ENCODE measurements at regions not wholly inside any gene's neighbourhood (a gene's known extent, or its start where the extent isn't known, plus 50 kb on each side); places are given as distances from the start of the nearest gene placed in this dataset.

DNA sequence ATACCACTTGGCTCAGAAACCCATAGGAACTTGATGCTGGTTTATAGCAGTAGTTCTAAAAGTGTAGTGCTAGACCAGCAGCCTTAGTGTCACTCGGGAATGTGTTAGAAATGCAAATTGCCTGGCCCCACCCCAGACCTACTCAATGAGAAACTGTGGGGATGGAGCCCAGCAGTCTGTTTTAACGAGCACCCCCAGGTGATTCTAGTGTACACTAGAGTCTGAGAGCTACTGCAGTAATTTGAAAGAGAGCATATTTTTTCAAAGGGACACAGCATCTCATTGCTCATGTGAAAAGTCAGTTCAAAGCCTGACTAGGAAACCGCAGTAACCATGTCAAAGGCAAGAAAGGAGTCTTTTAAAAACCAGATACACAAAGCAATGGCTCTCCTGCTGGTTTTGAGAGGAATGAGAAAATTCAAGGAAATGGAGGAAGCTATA is 313.4 kb downstream of the SQOR start:
- H3K27ac Mint-ChIP-seq (ENCODE audit: unreplicated experiment) = no peak overlapping the region
- DNase-seq (ENCODE audit: low spot score) = no peak
- TF ChIP-seq CTCF (IDR thresholded peaks at IDR 0.05; ENCODE audit: unreplicated experiment) = no peak
- H3K36me3 Mint-ChIP-seq (ENCODE audit: low read depth, unreplicated experiment) = peaks cover 5% of the 10 kb centered on the region
- H3K4me3 Mint-ChIP-seq (ENCODE audit: unreplicated experiment) = no peak overlapping the region
- peaks cover 16% of the 10 kb centered on the region for H3K9me3 Mint-ChIP-seq (ENCODE audit: unreplicated experiment)
- no peaks in the 10 kb centered on the region for H3K4me1 Mint-ChIP-seq (ENCODE audit: unreplicated experiment)
- no peaks in the 10 kb centered on the region for H3K27me3 Mint-ChIP-seq (ENCODE audit: unreplicated experiment)

GRCh38 chr15:45958924-45959323 is 324.1 kb downstream of the SQOR start:
- Mint-ChIP-seq H3K36me3 (ENCODE audit: low read depth, unreplicated experiment) (no peaks in the 10 kb centered on the region), H3K9me3 (ENCODE audit: unreplicated experiment) (peaks cover 20% of the 10 kb centered on the region), H3K4me3 (ENCODE audit: unreplicated experiment) (no peak overlapping the region), H3K27ac (ENCODE audit: unreplicated experiment) (no peak overlapping the region), H3K4me1 (ENCODE audit: unreplicated experiment) (no peaks in the 10 kb centered on the region), H3K27me3 (ENCODE audit: unreplicated experiment) (peaks cover 5% of the 10 kb centered on the region)
- no peak for DNase-seq (ENCODE audit: low spot score)
- no peak for TF ChIP-seq CTCF (IDR thresholded peaks at IDR 0.05; ENCODE audit: unreplicated experiment)

DNA sequence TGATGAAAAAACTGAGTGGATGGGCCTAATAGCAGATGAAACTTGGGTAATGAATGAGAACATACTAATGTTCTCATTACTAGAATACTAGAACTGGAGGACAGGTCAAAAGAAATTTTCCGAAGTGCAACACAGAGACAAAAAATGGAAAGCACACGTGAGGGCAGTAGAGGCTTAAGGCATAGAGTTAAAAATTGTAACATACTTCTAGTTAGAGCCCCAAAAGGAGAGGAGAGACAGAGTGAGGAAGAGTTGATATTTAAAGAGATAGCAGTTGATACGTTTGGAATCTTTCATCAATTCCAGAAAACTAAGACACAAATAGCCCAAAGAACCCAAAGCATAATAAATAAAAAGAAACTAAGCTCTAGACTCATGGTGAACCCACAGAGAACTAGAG is 327.9 kb downstream of the SQOR start:
- DNase-seq (ENCODE audit: low spot score) = no peak
- Mint-ChIP-seq H3K27ac (ENCODE audit: unreplicated experiment) (no peak overlapping the region), H3K27me3 (ENCODE audit: unreplicated experiment) (no peaks in the 10 kb centered on the region), H3K9me3 (ENCODE audit: unreplicated experiment) (peaks cover 4% of the 10 kb centered on the region), H3K36me3 (ENCODE audit: low read depth, unreplicated experiment) (no peaks in the 10 kb centered on the region), H3K4me3 (ENCODE audit: unreplicated experiment) (no peak overlapping the region), H3K4me1 (ENCODE audit: unreplicated experiment) (no peaks in the 10 kb centered on the region)
- TF ChIP-seq CTCF (IDR thresholded peaks at IDR 0.05; ENCODE audit: unreplicated experiment) = no peak

GRCh38 chr15:45970542-45970941 is 335.7 kb downstream of the SQOR start:
- no peak for TF ChIP-seq CTCF (IDR thresholded peaks at IDR 0.05; ENCODE audit: unreplicated experiment)
- Mint-ChIP-seq H3K4me1 (ENCODE audit: unreplicated experiment) (no peaks in the 10 kb centered on the region), H3K27ac (ENCODE audit: unreplicated experiment) (no peak overlapping the region), H3K36me3 (ENCODE audit: low read depth, unreplicated experiment) (no peaks in the 10 kb centered on the region), H3K9me3 (ENCODE audit: unreplicated experiment) (no peaks in the 10 kb centered on the region), H3K4me3 (ENCODE audit: unreplicated experiment) (no peak overlapping the region), H3K27me3 (ENCODE audit: unreplicated experiment) (no peaks in the 10 kb centered on the region)
- no peak for DNase-seq (ENCODE audit: low spot score)

DNA sequence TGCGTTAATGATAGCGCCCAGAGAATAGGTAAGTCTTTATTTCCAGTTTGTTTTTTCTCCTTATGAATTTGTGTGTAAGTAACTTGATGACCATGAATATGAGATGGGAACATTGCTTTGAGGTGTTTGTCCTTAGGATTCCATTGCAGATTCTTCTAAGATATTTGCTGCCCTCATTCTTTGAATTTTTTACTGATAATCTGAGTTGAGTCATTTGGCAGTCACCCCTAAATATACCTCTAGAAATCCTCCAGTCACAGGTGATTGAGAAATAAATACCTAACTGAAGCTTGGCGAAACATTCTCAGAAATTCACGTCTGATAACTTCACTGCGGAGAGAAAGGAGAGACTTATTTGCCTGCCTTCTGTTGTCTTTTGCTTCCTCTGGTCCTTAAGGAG is 345.5 kb downstream of the SQOR start:
- Mint-ChIP-seq H3K36me3 (ENCODE audit: low read depth, unreplicated experiment) (no peaks in the 10 kb centered on the region), H3K27me3 (ENCODE audit: unreplicated experiment) (no peaks in the 10 kb centered on the region), H3K4me3 (ENCODE audit: unreplicated experiment) (no peak overlapping the region), H3K9me3 (ENCODE audit: unreplicated experiment) (peaks cover 10% of the 10 kb centered on the region), H3K4me1 (ENCODE audit: unreplicated experiment) (no peaks in the 10 kb centered on the region), H3K27ac (ENCODE audit: unreplicated experiment) (no peak overlapping the region)
- no peak for DNase-seq (ENCODE audit: low spot score)
- TF ChIP-seq CTCF (IDR thresholded peaks at IDR 0.05; ENCODE audit: unreplicated experiment) = no peak

Data from endothelial cell (in vitro differentiated cells).